Loucy (cell line): ENCODE measurements at regions not wholly inside any gene's neighbourhood (a gene's known extent, or its start where the extent isn't known, plus 50 kb on each side); places are given as distances from the start of the nearest gene placed in this dataset.

ENCODE experiments used
- H2AFZ ChIP-seq: fragments of 200-600 bp; sonication (generic); 2 replicates; pipeline ENCODE4 v1.6.0; 2016; ENCODE audit warnings: antibody characterized with exemption, mild to moderate bottlenecking, low read length, moderate library complexity
- H3F3A ChIP-seq: fragments of 200-600 bp; 2 replicates; pipeline ENCODE4 v1.6.0; 2016; ENCODE audit warnings: antibody characterized with exemption, low read depth, mild to moderate bottlenecking
- H3K27me3 ChIP-seq: fragments of 200-600 bp; sonication (generic); 2 replicates; pipeline ENCODE4 v1.6.1; 2014; ENCODE audit warnings: low read length, mild to moderate bottlenecking; ENCODE audit not compliant: insufficient read depth, poor library complexity, severe bottlenecking
- H3K36me3 ChIP-seq: fragments of 200-600 bp; sonication (generic); 2 replicates; pipeline ENCODE4 v1.6.1; 2016; ENCODE audit warnings: low read length; ENCODE audit not compliant: insufficient read depth
- H3K4me1 ChIP-seq: fragments of 200-600 bp; sonication (generic); 2 replicates; pipeline ENCODE4 v1.5.1; 2014; ENCODE audit warnings: low read length, mild to moderate bottlenecking; ENCODE audit not compliant: insufficient read depth, poor library complexity, severe bottlenecking
- H3K4me2 ChIP-seq: fragments of 200-600 bp; sonication (generic); 2 replicates; pipeline ENCODE4 v1.6.0; 2014; ENCODE audit warnings: antibody characterized with exemption, low read length, low read depth, mild to moderate bottlenecking; ENCODE audit not compliant: poor library complexity, severe bottlenecking
- H3K4me3 ChIP-seq: fragments of 200-600 bp; sonication (generic); 2 replicates; pipeline ENCODE4 v1.5.1; 2014; ENCODE audit warnings: low read length, mild to moderate bottlenecking, mixed read lengths; ENCODE audit not compliant: poor library complexity, severe bottlenecking
- H3K79me2 ChIP-seq: fragments of 200-600 bp; sonication (generic); 2 replicates; pipeline ENCODE4 v1.6.1; 2014; ENCODE audit warnings: low read length; ENCODE audit not compliant: insufficient read depth
- H3K9ac ChIP-seq: fragments of 200-600 bp; sonication (generic); 2 replicates; pipeline ENCODE4 v1.6.0; 2014; ENCODE audit warnings: mild to moderate bottlenecking, low read depth, low read length, moderate library complexity; ENCODE audit not compliant: poor library complexity, severe bottlenecking
- H3K9me2 ChIP-seq: fragments of 200-600 bp; sonication (generic); replicated peaks from 2 replicates; pipeline ENCODE4 v1.6.1; 2016; ENCODE audit warnings: low read depth, low read length, mixed read lengths
- H3K9me3 ChIP-seq: fragments of 200-600 bp; sonication (generic); 2 replicates; pipeline ENCODE4 v1.6.1; 2014; ENCODE audit warnings: mild to moderate bottlenecking, antibody characterized with exemption, low read length, low read depth; ENCODE audit not compliant: insufficient read depth
- H4K20me1 ChIP-seq: fragments of 200-600 bp; sonication (generic); 2 replicates; pipeline ENCODE4 v1.6.0; 2014; ENCODE audit warnings: antibody characterized with exemption, low read length, mild to moderate bottlenecking; ENCODE audit not compliant: insufficient read depth, poor library complexity, severe bottlenecking
- EZH2phosphoT487 ChIP-seq: fragments of 200-600 bp; IDR thresholded peaks from 2 replicates; pipeline ENCODE4 v1.6.1; 2018; ENCODE audit warnings: antibody characterized with exemption, mild to moderate bottlenecking, moderate library complexity, borderline replicate concordance
- TF ChIP-seq, protein P1 (sequence below): fragments of 200-600 bp; sonication (generic); conservative IDR thresholded peaks from 2 replicates; pipeline ENCODE4 v1.5.1; 2014; ENCODE audit warnings: mild to moderate bottlenecking, antibody characterized with exemption, low read length

DNA sequence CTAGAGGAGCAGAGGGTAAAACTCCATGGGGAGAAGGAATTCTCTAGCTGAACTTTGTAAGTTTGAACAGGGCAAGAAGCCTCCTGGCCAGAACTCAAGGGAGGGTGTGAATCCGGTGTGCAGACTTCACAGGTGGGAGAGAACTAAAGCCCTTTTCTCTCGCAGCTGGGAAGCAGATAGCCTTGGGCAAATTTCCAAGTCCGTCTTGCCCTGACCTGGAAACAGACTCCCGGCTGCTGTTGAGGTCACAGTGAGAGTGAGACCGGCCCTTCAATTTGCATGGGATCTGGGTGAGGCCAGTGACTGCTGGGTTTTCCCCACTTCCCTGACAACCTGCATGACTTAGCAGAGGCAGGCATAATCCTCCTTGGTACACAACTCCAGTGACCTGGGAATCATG lies 94.5 kb upstream of the ZNF827 start:
- H3K4me3 ChIP-seq, result no peak overlapping the region
- H3K9me2 ChIP-seq, result no peaks in the 10 kb centered on the region
- H3K9ac ChIP-seq, result no peak overlapping the region
- H3K27me3 ChIP-seq, result no peaks in the 10 kb centered on the region
- H4K20me1 ChIP-seq, result no peaks in the 10 kb centered on the region
- no peaks in the 10 kb centered on the region for H3K4me1 ChIP-seq
- H3K36me3 ChIP-seq, result no peaks in the 10 kb centered on the region
- TF ChIP-seq, protein P1, sequence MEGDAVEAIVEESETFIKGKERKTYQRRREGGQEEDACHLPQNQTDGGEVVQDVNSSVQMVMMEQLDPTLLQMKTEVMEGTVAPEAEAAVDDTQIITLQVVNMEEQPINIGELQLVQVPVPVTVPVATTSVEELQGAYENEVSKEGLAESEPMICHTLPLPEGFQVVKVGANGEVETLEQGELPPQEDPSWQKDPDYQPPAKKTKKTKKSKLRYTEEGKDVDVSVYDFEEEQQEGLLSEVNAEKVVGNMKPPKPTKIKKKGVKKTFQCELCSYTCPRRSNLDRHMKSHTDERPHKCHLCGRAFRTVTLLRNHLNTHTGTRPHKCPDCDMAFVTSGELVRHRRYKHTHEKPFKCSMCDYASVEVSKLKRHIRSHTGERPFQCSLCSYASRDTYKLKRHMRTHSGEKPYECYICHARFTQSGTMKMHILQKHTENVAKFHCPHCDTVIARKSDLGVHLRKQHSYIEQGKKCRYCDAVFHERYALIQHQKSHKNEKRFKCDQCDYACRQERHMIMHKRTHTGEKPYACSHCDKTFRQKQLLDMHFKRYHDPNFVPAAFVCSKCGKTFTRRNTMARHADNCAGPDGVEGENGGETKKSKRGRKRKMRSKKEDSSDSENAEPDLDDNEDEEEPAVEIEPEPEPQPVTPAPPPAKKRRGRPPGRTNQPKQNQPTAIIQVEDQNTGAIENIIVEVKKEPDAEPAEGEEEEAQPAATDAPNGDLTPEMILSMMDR, result no peak
- TF ChIP-seq EZH2phosphoT487, result no peak
- H3K79me2 ChIP-seq, result no peaks in the 10 kb centered on the region
- no peaks in the 10 kb centered on the region for H3F3A ChIP-seq
- no peak overlapping the region for H3K4me2 ChIP-seq
- H2AFZ ChIP-seq, result no peak overlapping the region
- H3K9me3 ChIP-seq, result no peaks in the 10 kb centered on the region

DNA sequence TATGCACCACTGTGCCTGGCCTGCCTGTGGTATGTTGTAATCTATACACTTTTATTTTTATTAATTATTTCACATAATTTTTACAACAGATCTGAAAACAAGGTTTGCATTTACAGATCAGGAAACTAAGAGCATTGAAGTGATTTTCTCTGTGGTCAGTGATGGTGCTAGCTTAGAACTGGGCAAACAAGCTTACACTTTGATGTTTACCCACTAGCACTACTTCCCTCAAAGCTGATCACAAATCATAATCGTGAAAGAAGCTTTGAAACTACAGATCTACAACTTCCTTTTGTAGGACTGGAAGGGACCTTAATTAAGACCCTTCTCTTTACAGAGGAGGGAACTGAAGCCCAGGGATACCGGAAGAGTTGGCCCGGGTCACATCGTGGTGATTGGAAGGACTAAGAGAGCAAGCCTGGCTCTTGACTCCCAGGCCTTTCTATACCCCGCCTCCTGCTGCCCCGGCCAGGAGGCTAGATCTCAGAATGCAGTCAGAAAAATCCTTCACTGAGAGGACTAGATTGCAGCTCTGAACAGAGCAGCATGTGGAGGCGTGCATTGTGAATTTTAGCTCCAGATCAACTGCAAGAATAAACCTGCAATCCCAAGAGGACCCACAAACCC lies 93.7 kb upstream of the ZNF827 start:
- Histone ChIP-seq H2AFZ (no peak overlapping the region), H3K79me2 (no peaks in the 10 kb centered on the region), H3F3A (no peaks in the 10 kb centered on the region), H4K20me1 (no peaks in the 10 kb centered on the region), H3K9me2 (no peaks in the 10 kb centered on the region), H3K4me3 (no peak overlapping the region), H3K27me3 (no peaks in the 10 kb centered on the region), H3K4me2 (no peak overlapping the region), H3K4me1 (no peaks in the 10 kb centered on the region), H3K9me3 (no peaks in the 10 kb centered on the region), H3K9ac (no peak overlapping the region), H3K36me3 (no peaks in the 10 kb centered on the region)
- TF ChIP-seq, protein P1, result no peak
- no peak for TF ChIP-seq EZH2phosphoT487

DNA sequence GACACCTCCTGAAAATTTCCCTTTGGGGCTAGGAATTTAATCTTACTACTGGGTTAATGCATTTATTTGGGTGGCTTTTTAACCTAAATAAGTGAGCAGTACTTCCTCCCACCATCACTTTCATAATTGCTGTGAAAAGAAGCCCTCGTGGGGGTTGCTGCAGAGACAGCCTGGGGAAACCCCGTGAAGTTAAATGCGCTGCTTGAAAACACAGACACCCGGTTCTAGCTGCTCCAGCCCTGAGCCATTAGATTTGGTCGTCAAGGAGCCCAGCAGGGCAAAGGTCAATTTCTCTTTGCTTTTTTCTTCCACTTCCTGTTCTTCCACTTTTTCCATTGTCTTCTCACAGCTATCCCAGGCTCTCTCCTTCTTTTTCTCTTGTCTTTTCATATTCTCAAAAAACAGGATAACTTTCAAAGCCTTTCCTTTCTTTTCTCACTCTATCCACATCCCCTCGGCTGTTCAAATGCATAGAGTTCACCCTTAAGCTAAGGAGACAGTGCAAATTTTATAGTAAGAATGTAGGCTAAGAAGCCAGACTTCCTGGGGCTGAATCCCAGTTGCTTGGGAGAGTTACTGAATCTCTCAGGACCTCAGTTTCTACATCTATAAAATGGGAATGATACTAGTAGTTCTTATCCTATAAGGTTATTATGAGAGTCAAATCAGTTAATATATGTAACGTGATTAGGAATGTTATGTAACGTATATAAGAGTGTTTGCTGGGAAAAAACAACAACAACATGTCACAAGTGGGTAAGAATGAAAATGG lies 91.5 kb upstream of the ZNF827 start:
- Histone ChIP-seq H2AFZ (no peak overlapping the region; the same call in 1 of the 2 replicates), H4K20me1 (no peaks in the 10 kb centered on the region), H3K4me2 (no peak overlapping the region)

More for the DNA sequence above, 91.5 kb upstream of the ZNF827 start:
- Histone ChIP-seq H3K79me2 (no peaks in the 10 kb centered on the region), H3K4me1 (no peaks in the 10 kb centered on the region), H3K9me3 (no peaks in the 10 kb centered on the region), H3K4me3 (no peak overlapping the region), H3K9me2 (no peaks in the 10 kb centered on the region), H3F3A (no peaks in the 10 kb centered on the region), H3K9ac (no peak overlapping the region), H3K36me3 (no peaks in the 10 kb centered on the region), H3K27me3 (no peaks in the 10 kb centered on the region)
- TF ChIP-seq, protein P1, result no peak
- no peak for TF ChIP-seq EZH2phosphoT487
